HG02852 (cell line): ENCODE measurements at regions not wholly inside any gene's neighbourhood (a gene's known extent, or its start where the extent isn't known, plus 50 kb on each side); places are given as distances from the start of the nearest gene placed in this dataset.
"Not testable (repeated sequence)": the region's sequence is repeated elsewhere in the genome, so short reads cannot be mapped to it uniquely, and the experiment has no call there.

Experiments used
- ATAC-seq: cut with Tn5 transposase; IDR thresholded peaks from one replicate; pipeline ENCODE4 v1.9.1; 2021; ENCODE audit warnings: mild to moderate bottlenecking, moderate library complexity; ENCODE audit not compliant: unreplicated experiment

- peak; percentile 52 for ATAC-seq
Observed at GRCh38 chr21:14687268-14687625, 141.1 kb upstream of the SAMSN1 start.

- ATAC-seq = peak; percentile 54
Observed at GRCh38 chr21:14686466-14687267, 140.6 kb upstream of the SAMSN1 start.

- ATAC-seq = no peak
Observed at GRCh38 chr21:14685568-14685967, 139.5 kb upstream of the SAMSN1 start.

GRCh38 chr21:14684071-14684470, 138.0 kb upstream of the SAMSN1 start:
- no peak for ATAC-seq

GRCh38 chr21:14683063-14683462, 136.9 kb upstream of the SAMSN1 start:
- ATAC-seq = no peak

GRCh38 chr21:14678973-14679574, 133.0 kb upstream of the SAMSN1 start:
- ATAC-seq = no peak

- ATAC-seq = no peak
Observed at GRCh38 chr21:14677639-14678179, 131.6 kb upstream of the SAMSN1 start.

- no peak for ATAC-seq
Observed at GRCh38 chr21:14677013-14677412, 130.9 kb upstream of the SAMSN1 start.

GRCh38 chr21:14675774-14676530, 129.8 kb upstream of the SAMSN1 start:
- peak; percentile 67 for ATAC-seq

- ATAC-seq = no peak
Observed at GRCh38 chr21:14673649-14674048, 127.5 kb upstream of the SAMSN1 start.

- no peak for ATAC-seq
Observed at GRCh38 chr21:14672466-14672865, 126.4 kb upstream of the SAMSN1 start.

GRCh38 chr21:14670409-14670808, 124.3 kb upstream of the SAMSN1 start:
- no peak for ATAC-seq

GRCh38 chr21:14669092-14669491, 123.0 kb upstream of the SAMSN1 start:
- ATAC-seq = not testable (repeated sequence)

- ATAC-seq = no peak
Observed at GRCh38 chr21:14657241-14658008, 111.3 kb upstream of the SAMSN1 start.

- ATAC-seq = no peak
Observed at GRCh38 chr21:14646893-14647292, 100.8 kb upstream of the SAMSN1 start.

- no peak for ATAC-seq
Observed at GRCh38 chr21:14645702-14646101, 99.6 kb upstream of the SAMSN1 start.

- no peak for ATAC-seq
Observed at GRCh38 chr21:14632359-14632758, 86.2 kb upstream of the SAMSN1 start.

GRCh38 chr21:14630556-14631069, 84.5 kb upstream of the SAMSN1 start:
- peak; percentile 50 for ATAC-seq

- no peak for ATAC-seq
Observed at GRCh38 chr21:14629461-14629860, 83.3 kb upstream of the SAMSN1 start.

GRCh38 chr21:14623079-14623478, 77.0 kb upstream of the SAMSN1 start:
- not testable (repeated sequence) for ATAC-seq

- ATAC-seq = peak; percentile 47
Observed at GRCh38 chr21:14620152-14620551, 74.0 kb upstream of the SAMSN1 start.
